Liver (tissue), 7 donors: ENCODE measurements at regions not wholly inside any gene's neighbourhood (a gene's known extent, or its start where the extent isn't known, plus 50 kb on each side); places are given as distances from the start of the nearest gene placed in this dataset.

ENCODE experiments used
- DNase-seq: peaks from one replicate; pipeline ENCODE4 v3.0.0-alpha.2; 2017; ENCODE audit warnings: low spot score
- H3K27ac ChIP-seq, 2 donors: one replicate each; pipeline ENCODE4 v1.7.0; 2013; ENCODE audit warnings: inconsistent platforms in 2 of 2, low read length in 2 of 2, control low read depth in 1 of 2, low read depth in 1 of 2, mild to moderate bottlenecking in 1 of 2
- H3K27me3 ChIP-seq, 4 donors: one replicate each; pipeline versions ENCODE4 v1.6.1 to v1.7.0; 2013; ENCODE audit warnings: low read length in 3 of 4, inconsistent platforms in 1 of 4, mild to moderate bottlenecking in 1 of 4, moderate library complexity in 1 of 4; ENCODE audit not compliant: control insufficient read depth in 4 of 4, insufficient read depth in 4 of 4
- H3K36me3 ChIP-seq, 4 donors: one replicate each; pipeline versions ENCODE4 v1.6.1 to v1.7.0; 2013; ENCODE audit warnings: low read length in 3 of 4, mild to moderate bottlenecking in 3 of 4, low read depth in 1 of 4, moderate library complexity in 1 of 4; ENCODE audit not compliant: control insufficient read depth in 4 of 4, insufficient read depth in 3 of 4
- H3K4me1 ChIP-seq, 4 donors: one replicate each; pipeline versions ENCODE4 v1.6.1 to v1.7.0; 2013; ENCODE audit warnings: low read length in 3 of 4, mild to moderate bottlenecking in 3 of 4, moderate library complexity in 1 of 4; ENCODE audit not compliant: control insufficient read depth in 4 of 4, insufficient read depth in 4 of 4
- H3K4me3 ChIP-seq, 3 donors: one replicate each; pipeline versions ENCODE4 v1.6.1 to v1.7.0; 2013; ENCODE audit warnings: low read length in 3 of 3, control low read depth in 1 of 3, low read depth in 1 of 3, mild to moderate bottlenecking in 1 of 3
- H3K9ac ChIP-seq, 2 donors: one replicate each; pipeline ENCODE4 v1.7.0; 2013; ENCODE audit warnings: low read length in 2 of 2, mild to moderate bottlenecking in 2 of 2, moderate library complexity in 2 of 2, control low read depth in 1 of 2, low read depth in 1 of 2
- H3K9me3 ChIP-seq, 4 donors: one replicate each; pipeline versions ENCODE4 v1.6.1 to v1.7.0; 2013; ENCODE audit warnings: low read length in 3 of 4; ENCODE audit not compliant: control insufficient read depth in 4 of 4
- EGR1 ChIP-seq, 2 donors: IDR thresholded peaks; 2 replicates each; pipeline ENCODE4 v1.6.1; 2016 to 2018; ENCODE audit warnings: antibody characterized with exemption in 2 of 2, low read depth in 2 of 2
- FOXA1 ChIP-seq: IDR thresholded peaks from 2 replicates; pipeline ENCODE4 v1.6.1; 2016; ENCODE audit warnings: antibody characterized with exemption
- FOXA2 ChIP-seq: IDR thresholded peaks from 2 replicates; pipeline ENCODE4 v1.6.1; 2016; ENCODE audit warnings: antibody characterized with exemption
- JUND ChIP-seq, 2 donors: IDR thresholded peaks; 2 replicates each; pipeline ENCODE4 v1.6.1; 2016; ENCODE audit warnings: antibody characterized with exemption in 2 of 2
- MAX ChIP-seq: IDR thresholded peaks from 2 replicates; pipeline ENCODE4 v1.6.1; 2016; ENCODE audit warnings: antibody characterized with exemption
- NR2F2 ChIP-seq: IDR thresholded peaks from 2 replicates; pipeline ENCODE4 v1.6.1; 2016; ENCODE audit warnings: antibody characterized with exemption
- RAD21 ChIP-seq, 2 donors: IDR thresholded peaks; 2 replicates each; pipeline ENCODE4 v1.6.1; 2016; ENCODE audit warnings: antibody characterized with exemption in 2 of 2, mild to moderate bottlenecking in 2 of 2
- REST ChIP-seq: IDR thresholded peaks from 2 replicates; pipeline ENCODE4 v1.6.1; 2016; ENCODE audit warnings: antibody characterized with exemption, mild to moderate bottlenecking
- SP1 ChIP-seq: IDR thresholded peaks from 2 replicates; pipeline ENCODE4 v1.6.1; 2018; ENCODE audit warnings: antibody characterized with exemption, mild to moderate bottlenecking
- TAF1 ChIP-seq: conservative IDR thresholded peaks from 2 replicates; pipeline ENCODE4 v1.6.1; 2016; ENCODE audit warnings: antibody characterized with exemption, mild to moderate bottlenecking
- whole genome bisulfite sequencing: extraction: QIAGEN DNeasy Blood & Tissue Kit; methylation state at CpG from one replicate; pipeline ENCODE4 v1.1.7; 2013; 5-methylcytosine and 5-hydroxymethylcytosine counted together
- TF ChIP-seq, protein P1 (sequence below): IDR thresholded peaks from 2 replicates; pipeline ENCODE4 v1.6.1; 2016; ENCODE audit warnings: antibody characterized with exemption
- donor health status: healthy.
- donor health status: healthy.
- donor health status: healthy.
- donor health status: healthy.

DNA sequence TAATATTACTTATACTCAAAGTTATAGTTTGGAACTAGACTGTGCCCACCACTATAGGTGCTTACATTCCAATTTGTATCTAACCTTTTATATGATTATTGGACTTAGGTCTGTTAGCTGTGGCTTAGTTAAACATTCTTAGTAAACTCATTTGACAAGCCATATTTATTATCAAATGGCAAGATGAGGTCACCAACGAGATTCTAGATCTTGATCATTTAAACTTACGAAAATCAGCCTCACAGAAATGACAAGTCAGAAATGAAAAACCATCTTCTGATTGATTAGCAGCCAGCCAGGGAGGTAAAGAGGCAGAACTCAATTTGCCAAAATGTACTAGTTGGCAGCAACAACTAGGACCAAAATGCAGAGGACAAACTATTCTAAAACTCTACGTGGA, 100.4 kb upstream of the STK17B start (continued):
- TF ChIP-seq, protein P1, sequence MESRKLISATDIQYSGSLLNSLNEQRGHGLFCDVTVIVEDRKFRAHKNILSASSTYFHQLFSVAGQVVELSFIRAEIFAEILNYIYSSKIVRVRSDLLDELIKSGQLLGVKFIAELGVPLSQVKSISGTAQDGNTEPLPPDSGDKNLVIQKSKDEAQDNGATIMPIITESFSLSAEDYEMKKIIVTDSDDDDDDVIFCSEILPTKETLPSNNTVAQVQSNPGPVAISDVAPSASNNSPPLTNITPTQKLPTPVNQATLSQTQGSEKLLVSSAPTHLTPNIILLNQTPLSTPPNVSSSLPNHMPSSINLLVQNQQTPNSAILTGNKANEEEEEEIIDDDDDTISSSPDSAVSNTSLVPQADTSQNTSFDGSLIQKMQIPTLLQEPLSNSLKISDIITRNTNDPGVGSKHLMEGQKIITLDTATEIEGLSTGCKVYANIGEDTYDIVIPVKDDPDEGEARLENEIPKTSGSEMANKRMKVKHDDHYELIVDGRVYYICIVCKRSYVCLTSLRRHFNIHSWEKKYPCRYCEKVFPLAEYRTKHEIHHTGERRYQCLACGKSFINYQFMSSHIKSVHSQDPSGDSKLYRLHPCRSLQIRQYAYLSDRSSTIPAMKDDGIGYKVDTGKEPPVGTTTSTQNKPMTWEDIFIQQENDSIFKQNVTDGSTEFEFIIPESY, result no peak
- TF ChIP-seq JUND (IDR thresholded peaks at IDR 0.05) (no peak), FOXA1 (no peak)

GRCh38 chr2:196274387-196274809, 103.0 kb upstream of the STK17B start:
- WGBS, result 70% methylated on average over 1 of the region's 1 CpG
- TF ChIP-seq EGR1 (IDR thresholded peaks at IDR 0.05; ENCODE audit: low read depth in 2 of 2) (no peak), RAD21 (IDR thresholded peaks at IDR 0.05) (peak in 1 of 2 donors; percentile 20), REST (no peak), SP1 (no peak), MAX (no peak), TAF1 (no peak), FOXA2 (no peak)
- TF ChIP-seq, protein P1, result no peak
- DNase-seq, result no peak
- H3K36me3 ChIP-seq, result no peaks in the 10 kb centered on the region
- no peak overlapping the region for H3K27ac ChIP-seq
- H3K4me1 ChIP-seq, result no peaks in the 10 kb centered on the region
- no peaks in the 10 kb centered on the region for H3K9me3 ChIP-seq
- H3K27me3 ChIP-seq, result no peaks in the 10 kb centered on the region
- no peak overlapping the region for H3K9ac ChIP-seq
- H3K4me3 ChIP-seq, result no peak overlapping the region

DNA sequence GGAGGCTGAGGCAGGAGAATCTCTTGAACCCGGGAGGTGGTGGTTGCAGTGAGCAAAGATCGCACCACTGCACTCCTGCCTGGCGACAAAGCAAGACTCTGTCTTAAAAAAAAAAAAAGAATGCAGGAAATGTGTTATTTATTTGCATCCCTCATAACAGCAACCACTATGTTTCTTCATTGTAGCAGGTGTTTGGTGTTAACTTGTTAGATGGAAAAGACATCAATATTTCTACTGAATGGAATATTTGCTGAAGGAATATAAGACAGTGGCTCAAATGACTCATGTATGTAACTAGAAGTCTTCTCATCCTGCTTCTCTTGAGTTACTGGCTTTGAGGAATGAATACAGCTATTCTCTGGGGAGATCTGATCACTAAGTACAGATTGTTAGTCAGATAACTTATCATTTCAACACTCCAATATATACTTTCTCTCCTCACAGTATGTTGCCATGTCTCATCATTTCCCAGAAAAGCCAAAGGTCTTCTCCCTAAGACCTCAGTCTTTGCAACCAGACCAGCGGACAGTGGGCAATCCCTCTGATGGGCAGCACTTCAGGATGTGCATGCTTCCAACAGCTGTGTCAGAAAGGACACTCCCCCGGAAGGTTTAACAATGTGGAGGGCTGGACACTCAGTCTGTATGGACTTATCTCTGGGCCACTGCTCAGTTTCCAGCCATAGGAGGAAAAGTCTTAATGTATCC, 104.4 kb upstream of the STK17B start:
- Histone ChIP-seq H3K4me3 (no peak overlapping the region), H3K27ac (no peak overlapping the region), H3K4me1 (no peaks in the 10 kb centered on the region), H3K36me3 (no peaks in the 10 kb centered on the region), H3K9ac (no peak overlapping the region), H3K9me3 (no peaks in the 10 kb centered on the region), H3K27me3 (no peaks in the 10 kb centered on the region)
- 85% methylated on average over 5 of the region's 5 CpGs for WGBS
- no peak for TF ChIP-seq FOXA2
- TF ChIP-seq NR2F2, result no peak
- DNase-seq, result no peak
